ENCODE measurements at regions not wholly inside any gene's neighbourhood (a gene's known extent, or its start where the extent isn't known, plus 50 kb on each side); places are given as distances from the start of the nearest gene placed in this dataset.

DNA sequence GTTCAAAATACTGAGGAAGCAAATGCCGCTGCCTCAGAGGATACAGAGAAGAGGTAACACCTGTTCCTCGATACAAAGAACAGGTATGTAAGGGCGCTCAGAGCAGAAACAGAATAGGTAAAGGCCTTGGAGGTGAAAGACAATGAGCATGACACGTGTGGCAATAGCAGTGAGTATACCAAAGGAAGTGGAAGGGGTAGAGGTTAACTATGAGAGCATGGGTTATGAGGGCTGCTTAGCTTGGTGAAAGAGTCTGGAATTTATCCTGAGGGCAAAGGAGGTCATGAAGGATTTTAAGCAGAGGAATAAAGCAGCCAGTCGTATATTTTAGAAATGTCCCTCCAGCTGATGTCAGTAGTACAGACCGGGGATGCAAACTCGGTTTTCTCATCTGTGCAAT lies 269.8 kb upstream of the ZNF462 start:
- TF ChIP-seq, protein P1, sequence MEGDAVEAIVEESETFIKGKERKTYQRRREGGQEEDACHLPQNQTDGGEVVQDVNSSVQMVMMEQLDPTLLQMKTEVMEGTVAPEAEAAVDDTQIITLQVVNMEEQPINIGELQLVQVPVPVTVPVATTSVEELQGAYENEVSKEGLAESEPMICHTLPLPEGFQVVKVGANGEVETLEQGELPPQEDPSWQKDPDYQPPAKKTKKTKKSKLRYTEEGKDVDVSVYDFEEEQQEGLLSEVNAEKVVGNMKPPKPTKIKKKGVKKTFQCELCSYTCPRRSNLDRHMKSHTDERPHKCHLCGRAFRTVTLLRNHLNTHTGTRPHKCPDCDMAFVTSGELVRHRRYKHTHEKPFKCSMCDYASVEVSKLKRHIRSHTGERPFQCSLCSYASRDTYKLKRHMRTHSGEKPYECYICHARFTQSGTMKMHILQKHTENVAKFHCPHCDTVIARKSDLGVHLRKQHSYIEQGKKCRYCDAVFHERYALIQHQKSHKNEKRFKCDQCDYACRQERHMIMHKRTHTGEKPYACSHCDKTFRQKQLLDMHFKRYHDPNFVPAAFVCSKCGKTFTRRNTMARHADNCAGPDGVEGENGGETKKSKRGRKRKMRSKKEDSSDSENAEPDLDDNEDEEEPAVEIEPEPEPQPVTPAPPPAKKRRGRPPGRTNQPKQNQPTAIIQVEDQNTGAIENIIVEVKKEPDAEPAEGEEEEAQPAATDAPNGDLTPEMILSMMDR (IDR thresholded peaks at IDR 0.05; ENCODE audit: unreplicated experiment) = no peak
- H3K4me3 Mint-ChIP-seq (ENCODE audit: unreplicated experiment) = no peak overlapping the region
- H3K27ac Mint-ChIP-seq (ENCODE audit: unreplicated experiment) = no peak overlapping the region
- no peak for DNase-seq (ENCODE audit: low spot score)
- no peaks in the 10 kb centered on the region for H3K27me3 Mint-ChIP-seq (ENCODE audit: unreplicated experiment)
- H3K36me3 Mint-ChIP-seq (ENCODE audit: low read depth, unreplicated experiment) = no peaks in the 10 kb centered on the region
- peaks cover 5% of the 10 kb centered on the region for H3K4me1 Mint-ChIP-seq (ENCODE audit: unreplicated experiment)
- no peaks in the 10 kb centered on the region for H3K9me3 Mint-ChIP-seq (ENCODE audit: unreplicated experiment)

DNA sequence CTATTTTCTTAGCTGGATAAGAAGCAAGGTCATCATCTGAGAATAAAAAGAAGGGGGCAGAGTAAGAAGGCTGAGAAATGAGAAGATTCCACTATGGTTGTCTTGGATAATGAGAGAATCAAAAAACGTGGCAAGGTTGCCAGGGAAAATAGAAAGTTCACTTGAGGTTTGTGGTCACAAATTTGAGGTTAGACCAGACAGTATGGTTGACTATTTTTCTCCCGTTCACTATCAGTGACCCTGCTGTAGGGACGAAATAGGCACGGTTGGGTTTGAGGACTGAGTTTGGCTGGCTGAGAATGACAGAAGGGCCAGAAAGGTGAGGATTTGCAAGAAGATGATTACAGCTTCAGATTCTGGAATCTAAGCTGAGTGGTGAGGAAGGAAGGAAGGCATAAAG lies 266.0 kb upstream of the ZNF462 start:
- H3K4me3 Mint-ChIP-seq (ENCODE audit: unreplicated experiment) = no peak overlapping the region
- H3K27ac Mint-ChIP-seq (ENCODE audit: unreplicated experiment) = no peak overlapping the region
- H3K4me1 Mint-ChIP-seq (ENCODE audit: unreplicated experiment) = no peaks in the 10 kb centered on the region
- H3K27me3 Mint-ChIP-seq (ENCODE audit: unreplicated experiment) = no peaks in the 10 kb centered on the region
- DNase-seq (ENCODE audit: low spot score) = no peak
- TF ChIP-seq, protein P1 (IDR thresholded peaks at IDR 0.05; ENCODE audit: unreplicated experiment) = no peak
- H3K9me3 Mint-ChIP-seq (ENCODE audit: unreplicated experiment) = no peaks in the 10 kb centered on the region
- no peaks in the 10 kb centered on the region for H3K36me3 Mint-ChIP-seq (ENCODE audit: low read depth, unreplicated experiment)

DNA sequence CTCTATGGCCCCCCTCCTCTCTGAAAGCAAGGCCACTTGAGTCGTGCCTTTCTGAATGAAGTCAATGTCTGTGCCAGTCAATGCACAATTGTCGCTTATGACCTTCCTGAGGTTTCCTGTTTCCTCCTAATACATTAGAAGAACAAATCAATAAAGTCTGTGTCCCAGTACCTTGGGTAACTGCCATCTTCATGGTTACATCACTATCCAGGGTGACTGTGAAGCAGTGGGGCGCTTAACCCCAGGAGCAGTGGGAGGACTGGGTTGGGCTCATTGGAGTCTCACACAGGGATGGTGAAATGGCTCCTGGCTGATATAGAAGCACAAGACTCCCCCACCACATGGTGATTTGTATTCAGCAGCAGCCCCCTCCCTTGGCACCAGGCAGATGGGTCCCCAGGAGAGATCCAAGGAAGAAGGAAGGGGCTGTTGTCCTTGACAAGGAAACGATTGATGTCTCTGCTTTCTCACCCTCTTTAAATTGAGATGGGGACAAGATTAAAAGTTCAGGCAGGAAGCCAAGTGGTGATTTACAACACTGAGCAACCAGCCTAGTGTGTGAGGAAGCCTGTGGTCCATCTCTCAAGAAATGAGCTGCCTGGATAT lies 261.9 kb upstream of the ZNF462 start:
- TF ChIP-seq, protein P1 (IDR thresholded peaks at IDR 0.05; ENCODE audit: unreplicated experiment) = no peak
- H3K4me1 Mint-ChIP-seq (ENCODE audit: unreplicated experiment) = no peaks in the 10 kb centered on the region
- H3K36me3 Mint-ChIP-seq (ENCODE audit: low read depth, unreplicated experiment) = no peaks in the 10 kb centered on the region
- no peak overlapping the region for H3K27ac Mint-ChIP-seq (ENCODE audit: unreplicated experiment)
- H3K27me3 Mint-ChIP-seq (ENCODE audit: unreplicated experiment) = no peaks in the 10 kb centered on the region
- H3K4me3 Mint-ChIP-seq (ENCODE audit: unreplicated experiment) = no peak overlapping the region
- no peak for DNase-seq (ENCODE audit: low spot score)
- H3K9me3 Mint-ChIP-seq (ENCODE audit: unreplicated experiment) = no peaks in the 10 kb centered on the region

DNA sequence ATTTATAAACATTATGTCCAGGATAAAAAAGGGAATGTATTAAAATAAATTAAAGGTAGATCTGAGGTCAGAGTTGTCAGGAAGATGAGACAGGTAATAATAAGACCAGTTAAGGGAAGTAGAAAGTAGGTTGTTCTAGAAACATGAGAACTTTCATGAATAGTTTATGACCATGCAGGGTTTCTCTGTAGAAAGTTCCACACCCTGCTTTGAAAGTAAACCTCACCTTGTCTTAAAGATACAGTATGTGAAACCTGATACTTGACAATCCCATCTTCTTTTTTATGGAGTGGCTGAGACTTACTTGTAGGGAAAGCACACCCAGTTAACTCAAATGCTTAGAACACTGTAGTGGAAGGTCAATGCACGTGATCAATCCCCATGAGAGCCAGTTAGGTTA lies 260.6 kb upstream of the ZNF462 start:
- no peak overlapping the region for H3K4me3 Mint-ChIP-seq (ENCODE audit: unreplicated experiment)
- H3K4me1 Mint-ChIP-seq (ENCODE audit: unreplicated experiment) = no peaks in the 10 kb centered on the region
- H3K9me3 Mint-ChIP-seq (ENCODE audit: unreplicated experiment) = no peaks in the 10 kb centered on the region
- H3K36me3 Mint-ChIP-seq (ENCODE audit: low read depth, unreplicated experiment) = no peaks in the 10 kb centered on the region
- no peaks in the 10 kb centered on the region for H3K27me3 Mint-ChIP-seq (ENCODE audit: unreplicated experiment)
- DNase-seq (ENCODE audit: low spot score) = no peak
- no peak overlapping the region for H3K27ac Mint-ChIP-seq (ENCODE audit: unreplicated experiment)
- TF ChIP-seq, protein P1 (IDR thresholded peaks at IDR 0.05; ENCODE audit: unreplicated experiment) = no peak

DNA sequence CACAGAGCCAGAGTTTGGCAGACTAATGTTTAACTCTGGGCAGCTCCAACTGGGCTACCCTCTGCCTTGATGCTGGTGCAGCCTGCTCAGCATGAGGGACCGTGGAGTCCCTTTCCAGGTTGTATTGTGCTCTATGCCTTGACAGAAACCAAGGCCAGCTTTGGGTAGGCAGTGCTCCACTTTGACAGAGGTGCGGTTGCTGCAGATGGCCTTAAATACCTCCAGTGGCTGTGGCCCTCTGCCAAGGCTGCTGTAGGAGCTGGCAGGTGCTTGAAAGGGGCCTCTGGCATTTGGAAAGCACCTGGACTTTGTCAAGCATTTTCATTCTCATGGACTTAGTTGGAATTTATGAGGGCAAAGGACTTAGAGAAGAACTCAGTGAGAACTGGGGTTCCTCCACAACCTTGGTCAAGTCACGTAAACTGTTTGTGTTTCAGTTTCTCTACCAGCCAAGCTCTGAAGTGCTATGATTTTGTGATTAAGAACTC lies 249.7 kb upstream of the ZNF462 start:
- TF ChIP-seq, protein P1 (IDR thresholded peaks at IDR 0.05; ENCODE audit: unreplicated experiment) = no peak
- Mint-ChIP-seq H3K4me3 (ENCODE audit: unreplicated experiment) (no peak overlapping the region), H3K36me3 (ENCODE audit: low read depth, unreplicated experiment) (no peaks in the 10 kb centered on the region), H3K9me3 (ENCODE audit: unreplicated experiment) (no peaks in the 10 kb centered on the region), H3K27ac (ENCODE audit: unreplicated experiment) (no peak overlapping the region), H3K27me3 (ENCODE audit: unreplicated experiment) (no peaks in the 10 kb centered on the region), H3K4me1 (ENCODE audit: unreplicated experiment) (peaks cover 20% of the 10 kb centered on the region)
- no peak for DNase-seq (ENCODE audit: low spot score)
